GM21576 (cell line): ENCODE measurements at regions not wholly inside any gene's neighbourhood (a gene's known extent, or its start where the extent isn't known, plus 50 kb on each side); places are given as distances from the start of the nearest gene placed in this dataset.
"Not testable (repeated sequence)": the region's sequence is repeated elsewhere in the genome, so short reads cannot be mapped to it uniquely, and the experiment has no call there.

Experiments used
- ATAC-seq: cut with Tn5 transposase; IDR thresholded peaks from one replicate; pipeline ENCODE4 v1.9.1; 2021; ENCODE audit warnings: mild to moderate bottlenecking, moderate library complexity; ENCODE audit not compliant: unreplicated experiment

GRCh38 chr5:82447913-82448312 lies 169.8 kb upstream of the RPS23 start:
- no peak for ATAC-seq

- ATAC-seq = no peak
Observed at GRCh38 chr5:82446809-82447208, 168.7 kb upstream of the RPS23 start.

GRCh38 chr5:82445726-82446335 lies 167.7 kb upstream of the RPS23 start:
- no peak for ATAC-seq

GRCh38 chr5:82439750-82440445 lies 161.7 kb upstream of the RPS23 start:
- ATAC-seq = no peak

- ATAC-seq = not testable (repeated sequence)
Observed at GRCh38 chr5:82437565-82437964, 159.4 kb upstream of the RPS23 start.

GRCh38 chr5:82436291-82436690 lies 158.1 kb upstream of the RPS23 start:
- ATAC-seq = no peak

GRCh38 chr5:82434696-82435660 lies 156.8 kb upstream of the RPS23 start:
- ATAC-seq = not testable (repeated sequence)

- no peak for ATAC-seq
Observed at GRCh38 chr5:82426464-82427154, 148.5 kb upstream of the RPS23 start.

- no peak for ATAC-seq
Observed at GRCh38 chr5:82425591-82425990, 147.4 kb upstream of the RPS23 start.

GRCh38 chr5:82424211-82424610 lies 146.1 kb upstream of the RPS23 start:
- no peak for ATAC-seq

GRCh38 chr5:82422751-82423181 lies 144.6 kb upstream of the RPS23 start:
- no peak for ATAC-seq

GRCh38 chr5:82422001-82422740 lies 144.0 kb upstream of the RPS23 start:
- no peak for ATAC-seq

GRCh38 chr5:82421119-82421518 lies 143.0 kb upstream of the RPS23 start:
- no peak for ATAC-seq

GRCh38 chr5:82420524-82420923 lies 142.4 kb upstream of the RPS23 start:
- ATAC-seq = not testable (repeated sequence)

GRCh38 chr5:82419559-82420332 lies 141.6 kb upstream of the RPS23 start:
- no peak for ATAC-seq

- ATAC-seq = no peak
Observed at GRCh38 chr5:82418608-82418950, 140.4 kb upstream of the RPS23 start.

- ATAC-seq = no peak
Observed at GRCh38 chr5:82417776-82418607, 139.8 kb upstream of the RPS23 start.

- no peak for ATAC-seq
Observed at GRCh38 chr5:82416512-82416911, 138.4 kb upstream of the RPS23 start.

- ATAC-seq = no peak
Observed at GRCh38 chr5:82414041-82414388, 135.9 kb upstream of the RPS23 start.
